ENCODE measurements at regions not wholly inside any gene's neighbourhood (a gene's known extent, or its start where the extent isn't known, plus 50 kb on each side); places are given as distances from the start of the nearest gene placed in this dataset.

- TF ChIP-seq CTCF (IDR thresholded peaks at IDR 0.05) = no peak
- Mint-ChIP-seq H3K36me3 (ENCODE audit: low read depth) (no peaks in the 10 kb centered on the region), H3K4me1 (peaks cover 56% of the 10 kb centered on the region), H3K27ac (peak overlapping the region; percentile 74), H3K9me3 (no peaks in the 10 kb centered on the region), H3K27me3 (ENCODE audit: low read depth, poor library complexity) (peaks cover 5% of the 10 kb centered on the region), H3K4me3 (no peak overlapping the region)
- no peak for DNase-seq
Measured at GRCh38 chr9:110106661-110107060, 101.3 kb downstream of the C9orf152 start.

- Mint-ChIP-seq H3K27me3 (ENCODE audit: low read depth, poor library complexity) (peaks cover 5% of the 10 kb centered on the region), H3K4me3 (peak overlapping the region; percentile 8), H3K27ac (peak overlapping the region; percentile 92), H3K9me3 (no peaks in the 10 kb centered on the region), H3K4me1 (peaks cover 57% of the 10 kb centered on the region), H3K36me3 (ENCODE audit: low read depth) (no peaks in the 10 kb centered on the region)
- TF ChIP-seq CTCF (IDR thresholded peaks at IDR 0.05) = no peak
- DNase-seq = peak; percentile 12
Measured at GRCh38 chr9:110109333-110110092, 98.4 kb downstream of the C9orf152 start.

- Mint-ChIP-seq H3K4me3 (no peak overlapping the region), H3K27ac (no peak overlapping the region), H3K9me3 (no peaks in the 10 kb centered on the region), H3K36me3 (ENCODE audit: low read depth) (no peaks in the 10 kb centered on the region), H3K4me1 (peaks cover 63% of the 10 kb centered on the region), H3K27me3 (ENCODE audit: low read depth, poor library complexity) (peaks cover 5% of the 10 kb centered on the region)
- DNase-seq = no peak
- TF ChIP-seq CTCF (IDR thresholded peaks at IDR 0.05) = no peak
Measured at GRCh38 chr9:110110154-110110553, 97.8 kb downstream of the C9orf152 start.

- H3K36me3 Mint-ChIP-seq (ENCODE audit: low read depth) = no peaks in the 10 kb centered on the region
- peak overlapping the region; percentile 5 for H3K4me3 Mint-ChIP-seq
- no peak for DNase-seq
- H3K4me1 Mint-ChIP-seq = peaks cover 66% of the 10 kb centered on the region
- no peaks in the 10 kb centered on the region for H3K27me3 Mint-ChIP-seq (ENCODE audit: low read depth, poor library complexity)
- H3K9me3 Mint-ChIP-seq = no peaks in the 10 kb centered on the region
- H3K27ac Mint-ChIP-seq = peak overlapping the region; percentile 83
- no peak for TF ChIP-seq CTCF (IDR thresholded peaks at IDR 0.05)
Measured at GRCh38 chr9:110111868-110112267, 96.1 kb downstream of the C9orf152 start.

GRCh38 chr9:110112792-110113191, 95.2 kb downstream of the C9orf152 start:
- H3K9me3 Mint-ChIP-seq = no peaks in the 10 kb centered on the region
- H3K27ac Mint-ChIP-seq = no peak overlapping the region

More at GRCh38 chr9:110112792-110113191, 95.2 kb downstream of the C9orf152 start:
- H3K4me1 Mint-ChIP-seq = peaks cover 72% of the 10 kb centered on the region
- no peak overlapping the region for H3K4me3 Mint-ChIP-seq
- no peaks in the 10 kb centered on the region for H3K27me3 Mint-ChIP-seq (ENCODE audit: low read depth, poor library complexity)
- DNase-seq = no peak
- no peak for TF ChIP-seq CTCF (IDR thresholded peaks at IDR 0.05)
- no peaks in the 10 kb centered on the region for H3K36me3 Mint-ChIP-seq (ENCODE audit: low read depth)
